NCI-H345 treated with DMSO at 0.1 percent for 48 hours (cell line): ENCODE measurements at regions not wholly inside any gene's neighbourhood (a gene's known extent, or its start where the extent isn't known, plus 50 kb on each side); places are given as distances from the start of the nearest gene placed in this dataset.

ENCODE experiments used
- DNase-seq: peaks from one replicate; lab custom pipeline; 2025; ENCODE audit not compliant: unreplicated experiment; lab: John Stamatoyannopoulos, UW

- DNase-seq, result no peak
Measured at GRCh38 chr11:82384308-82384707, 349.4 kb downstream of the FAM181B start.

- no peak for DNase-seq
Measured at GRCh38 chr11:82373781-82374542, 359.7 kb downstream of the FAM181B start.

- DNase-seq, result no peak
Measured at GRCh38 chr11:82365351-82365750, 368.3 kb downstream of the FAM181B start.

- no peak for DNase-seq
Measured at GRCh38 chr11:82356316-82356715, 377.3 kb downstream of the FAM181B start.

- DNase-seq, result no peak
Measured at GRCh38 chr11:82355313-82355823, 378.3 kb downstream of the FAM181B start.

- no peak for DNase-seq
Measured at GRCh38 chr11:82326853-82327252, 406.8 kb downstream of the FAM181B start.

GRCh38 chr11:82321206-82321605 lies 412.5 kb downstream of the FAM181B start:
- DNase-seq, result no peak

GRCh38 chr11:82315093-82315492 lies 418.6 kb downstream of the FAM181B start:
- no peak for DNase-seq

GRCh38 chr11:82308979-82309378 lies 424.7 kb downstream of the FAM181B start:
- no peak for DNase-seq

- DNase-seq, result no peak
Measured at GRCh38 chr11:82305123-82305522, 428.5 kb downstream of the FAM181B start.

- no peak for DNase-seq
Measured at GRCh38 chr11:82303671-82304070, 430.0 kb downstream of the FAM181B start.

- no peak for DNase-seq
Measured at GRCh38 chr11:82288471-82288870, 445.2 kb downstream of the FAM181B start.

GRCh38 chr11:82270870-82271269 lies 462.8 kb downstream of the FAM181B start:
- DNase-seq, result no peak

- no peak for DNase-seq
Measured at GRCh38 chr11:82268627-82269026, 465.0 kb downstream of the FAM181B start.

- no peak for DNase-seq
Measured at GRCh38 chr11:82267186-82267585, 466.5 kb downstream of the FAM181B start.

GRCh38 chr11:82261367-82261766 lies 472.3 kb downstream of the FAM181B start:
- no peak for DNase-seq

- DNase-seq, result no peak
Measured at GRCh38 chr11:82250047-82250446, 483.6 kb downstream of the FAM181B start.

GRCh38 chr11:82246926-82247325 lies 486.7 kb downstream of the FAM181B start:
- no peak for DNase-seq

- no peak for DNase-seq
Measured at GRCh38 chr11:82239498-82239897, 494.2 kb downstream of the FAM181B start.

GRCh38 chr11:82234256-82234655 lies 499.4 kb downstream of the FAM181B start:
- DNase-seq, result no peak

GRCh38 chr11:82233201-82233600 lies 500.5 kb downstream of the FAM181B start:
- DNase-seq, result no peak

- peak; percentile 19 for DNase-seq
Measured at GRCh38 chr11:82229341-82229740, 504.3 kb downstream of the FAM181B start.

- no peak for DNase-seq
Measured at GRCh38 chr11:82225930-82226329, 507.7 kb downstream of the FAM181B start.
